Activated CD8-positive, alpha-beta memory T cell treated with anti-CD3 and anti-CD28 coated beads for 36 hours (primary cell): ENCODE measurements at regions not wholly inside any gene's neighbourhood (a gene's known extent, or its start where the extent isn't known, plus 50 kb on each side); places are given as distances from the start of the nearest gene placed in this dataset.
"Not testable (repeated sequence)": the region's sequence is repeated elsewhere in the genome, so short reads cannot be mapped to it uniquely, and the experiment has no call there.

ENCODE experiments used
- CTCF ChIA-PET: fragments of 350-600 bp; sonication (Branson Sonifier 250); formaldehyde crosslinking; loops from one replicate; lab custom pipeline; 2021; ENCODE audit warnings: antibody characterized with exemption; lab: Charles Lee
- POLR2A ChIA-PET: fragments of 350-600 bp; sonication (Branson Sonifier 250); formaldehyde crosslinking; loops from one replicate; lab custom pipeline; 2021; ENCODE audit warnings: antibody characterized with exemption; lab: Charles Lee

- ChIA-PET CTCF (no interaction called here), POLR2A (no interaction called here)
Measured at GRCh38 chr10:62492012-62492869, 118.1 kb downstream of the ZNF365 start.

- ChIA-PET CTCF (no interaction called here), POLR2A (no interaction called here)
Measured at GRCh38 chr10:62492870-62493180, 118.7 kb downstream of the ZNF365 start.

- ChIA-PET POLR2A (no interaction called here), CTCF (no interaction called here)
Measured at GRCh38 chr10:62496925-62497324, 122.8 kb downstream of the ZNF365 start.

- CTCF ChIA-PET: no interaction called here
- POLR2A ChIA-PET: no interaction called here
Measured at GRCh38 chr10:62498271-62498670, 124.1 kb downstream of the ZNF365 start.

GRCh38 chr10:62500116-62500515, 125.9 kb downstream of the ZNF365 start:
- POLR2A ChIA-PET, CTCF ChIA-PET: not testable (repeated sequence)

DNA sequence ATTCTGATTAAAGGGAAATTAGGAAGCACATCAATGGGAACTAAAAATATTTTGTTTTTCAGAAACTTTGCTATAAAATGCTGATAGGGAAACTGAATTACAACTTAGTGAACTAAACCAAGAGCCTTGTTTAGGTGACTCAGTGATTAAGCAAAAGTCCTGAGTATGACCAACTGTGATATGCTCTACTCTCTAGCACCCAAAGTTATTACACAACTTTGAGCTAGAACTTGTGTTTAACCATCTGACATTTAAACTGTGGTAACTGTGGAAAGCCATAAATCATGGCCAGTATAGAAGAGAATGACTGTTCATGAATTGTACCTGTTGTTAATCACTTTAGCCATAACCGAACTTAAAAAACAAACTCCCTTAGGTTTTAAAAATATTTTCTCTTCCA, 127.4 kb downstream of the ZNF365 start:
- ChIA-PET CTCF (no interaction called here), POLR2A (no interaction called here)

GRCh38 chr10:62502995-62503613, 128.9 kb downstream of the ZNF365 start:
- POLR2A ChIA-PET: no interaction called here

GRCh38 chr10:62503872-62504271, 129.7 kb downstream of the ZNF365 start:
- POLR2A ChIA-PET: no interaction called here

More at GRCh38 chr10:62502995-62503613, 128.9 kb downstream of the ZNF365 start:
- CTCF ChIA-PET: no interaction called here

GRCh38 chr10:62506371-62506770, 132.2 kb downstream of the ZNF365 start:
- ChIA-PET CTCF (no interaction called here), POLR2A (no interaction called here)

More at GRCh38 chr10:62503872-62504271, 129.7 kb downstream of the ZNF365 start:
- CTCF ChIA-PET: no interaction called here

GRCh38 chr10:62511238-62511637, 137.1 kb downstream of the ZNF365 start:
- ChIA-PET CTCF (no interaction called here), POLR2A (no interaction called here)

DNA sequence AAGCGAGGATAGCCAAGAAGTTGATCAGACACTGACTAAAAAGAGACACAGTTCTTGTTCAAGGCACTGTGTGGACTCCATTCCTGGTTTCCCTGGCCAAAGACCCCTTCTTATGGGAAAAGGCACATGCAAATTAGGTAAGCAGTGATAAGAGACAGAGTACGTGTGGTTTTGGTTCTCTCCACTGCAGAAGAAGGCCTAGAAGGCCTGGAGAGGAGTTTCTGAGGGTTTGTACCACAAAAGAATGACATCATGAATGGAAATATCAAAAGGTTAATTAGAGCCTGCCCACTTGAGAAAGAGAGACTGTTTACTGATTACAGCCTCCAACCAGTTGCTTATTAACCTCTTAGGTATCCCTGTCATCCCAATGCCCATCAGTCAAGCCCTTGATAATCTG, 137.5 kb downstream of the ZNF365 start:
- POLR2A ChIA-PET: no interaction called here
- CTCF ChIA-PET: no interaction called here

DNA sequence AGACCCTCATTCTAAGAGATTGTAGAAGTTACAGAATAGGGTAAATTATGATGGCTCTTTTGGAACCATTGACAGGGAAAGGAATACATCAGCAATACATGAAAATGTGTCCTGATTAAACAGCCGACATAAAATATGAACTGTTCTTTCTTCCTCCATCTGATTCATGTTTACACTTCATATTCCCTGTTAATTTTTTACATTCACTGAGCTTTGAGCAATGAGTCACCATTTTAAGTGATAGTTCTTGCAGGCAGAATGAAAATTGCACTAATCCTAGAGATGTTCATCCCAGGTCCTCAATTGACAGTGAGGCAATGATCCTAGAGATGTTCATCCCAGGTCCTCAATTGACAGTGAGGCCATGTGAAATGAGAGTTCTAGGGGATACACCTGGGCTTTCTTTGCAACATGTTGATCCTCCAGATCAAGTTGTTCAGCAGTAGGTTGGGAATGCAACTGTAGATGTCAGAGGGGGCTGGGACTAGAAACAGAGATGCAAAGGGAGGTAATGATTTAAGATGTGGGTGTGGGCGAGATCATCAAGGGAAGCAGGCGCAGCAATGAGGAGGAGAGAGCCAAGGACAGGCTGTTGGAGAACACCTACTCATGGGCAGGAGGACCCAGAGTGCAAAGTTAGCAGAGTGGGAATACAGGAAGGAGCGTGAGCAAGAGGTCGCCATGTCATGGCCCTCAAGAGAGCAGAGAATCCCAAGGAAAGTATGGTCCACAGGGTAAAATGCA, 138.7 kb downstream of the ZNF365 start:
- POLR2A ChIA-PET: no interaction called here
- CTCF ChIA-PET: no interaction called here

DNA sequence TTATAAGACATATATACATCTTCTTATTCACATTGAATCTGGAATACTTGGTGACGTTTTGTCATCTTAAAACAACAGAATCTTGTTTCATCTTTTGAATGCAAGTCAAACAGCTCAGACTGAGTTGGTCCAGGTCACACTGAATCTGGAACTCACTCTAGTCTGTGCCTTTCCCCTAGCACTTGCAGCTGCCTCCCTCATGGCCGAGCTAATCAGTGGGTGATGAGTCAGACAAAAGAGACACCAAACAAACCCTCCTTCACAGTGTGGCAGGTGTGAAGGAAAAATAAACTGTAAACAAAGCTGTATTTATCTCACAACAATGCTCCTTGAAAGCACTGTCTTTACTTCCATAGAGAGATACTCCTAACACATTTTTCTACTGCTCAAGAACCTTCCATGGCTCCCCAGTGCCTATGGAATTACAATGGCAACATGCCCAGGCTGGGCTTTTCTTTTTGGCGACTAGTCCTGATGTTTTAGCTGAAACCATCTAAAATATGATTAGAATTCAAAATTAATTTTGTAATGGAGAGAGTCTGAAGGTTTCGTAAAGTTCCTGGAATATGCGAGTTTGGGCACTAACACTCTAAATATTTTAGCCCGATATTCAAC, 140.0 kb downstream of the ZNF365 start:
- ChIA-PET POLR2A (no interaction called here), CTCF (no interaction called here)

DNA sequence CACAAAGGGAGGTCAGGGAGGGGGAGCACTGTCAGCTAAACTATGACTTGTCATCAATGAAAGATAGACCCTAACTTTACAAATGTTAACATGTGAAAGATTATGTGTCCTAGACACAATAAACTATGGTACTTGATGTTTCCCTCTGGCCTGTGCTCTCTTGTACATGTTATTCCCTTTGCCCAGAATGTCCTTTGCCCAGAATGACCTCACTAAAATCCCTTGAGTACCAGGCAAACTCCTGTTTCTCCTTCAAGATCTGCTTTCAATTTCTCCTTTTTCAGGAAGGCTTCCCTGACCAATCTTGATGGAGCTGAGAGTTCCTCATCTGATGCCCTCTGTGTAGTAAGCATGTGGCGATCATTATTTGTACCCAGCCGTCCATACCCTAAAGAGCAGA, 143.1 kb downstream of the ZNF365 start:
- POLR2A ChIA-PET: no interaction called here
- CTCF ChIA-PET: no interaction called here

- POLR2A ChIA-PET: no interaction called here
Measured at GRCh38 chr10:62527019-62527827, 153.1 kb downstream of the ZNF365 start.

GRCh38 chr10:62528441-62528840, 154.3 kb downstream of the ZNF365 start:
- CTCF ChIA-PET: interaction anchor here (0.7 kb wide), 1 partner anchor 125 kb away, joined by 4 read pairs; no protein-coding TSS in a partner anchor
- POLR2A ChIA-PET: no interaction called here

More at GRCh38 chr10:62527019-62527827, 153.1 kb downstream of the ZNF365 start:
- CTCF ChIA-PET: no interaction called here

- ChIA-PET CTCF (no interaction called here), POLR2A (no interaction called here)
Measured at GRCh38 chr10:62529396-62529795, 155.2 kb downstream of the ZNF365 start.

- ChIA-PET CTCF (no interaction called here), POLR2A (no interaction called here)
Measured at GRCh38 chr10:62534031-62534430, 159.9 kb downstream of the ZNF365 start.

DNA sequence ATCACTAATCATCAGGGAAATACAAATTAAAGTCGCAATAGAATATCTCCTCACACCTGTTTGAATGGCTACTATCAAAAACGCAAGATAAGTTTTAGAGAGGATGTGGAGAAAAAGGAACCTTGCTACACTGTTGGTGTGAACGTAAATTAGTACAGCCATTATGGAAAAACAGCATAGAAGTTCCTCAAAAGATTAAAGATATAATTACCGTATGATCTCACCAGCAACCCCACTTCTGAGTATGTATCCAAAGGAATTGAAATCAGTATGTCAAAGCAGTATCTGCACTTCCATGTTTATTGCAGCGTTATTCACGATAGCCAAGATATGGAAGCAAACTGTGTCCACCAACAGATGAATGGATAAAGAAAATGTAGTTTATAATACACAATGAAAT, 164.4 kb downstream of the ZNF365 start:
- POLR2A ChIA-PET: no interaction called here
- CTCF ChIA-PET: interaction anchor here (0.6 kb wide), 1 partner anchor 806 kb away, joined by 3 read pairs; no protein-coding TSS in a partner anchor
